Nephron progenitor cell (in vitro differentiated cells): ENCODE measurements at regions not wholly inside any gene's neighbourhood (a gene's known extent, or its start where the extent isn't known, plus 50 kb on each side); places are given as distances from the start of the nearest gene placed in this dataset.

Experiments
- DNase-seq: peaks from one replicate; pipeline ENCODE4 v3.0.0; 2021
- H3K27ac Mint-ChIP-seq: 2 replicates; pipeline ENCODE4 v1.8.0; 2021; ENCODE audit warnings: mild to moderate bottlenecking, moderate library complexity, mixed read lengths
- H3K27me3 Mint-ChIP-seq: 2 replicates; pipeline ENCODE4 v1.8.0; 2021; ENCODE audit warnings: mild to moderate bottlenecking, low read depth, mixed read lengths; ENCODE audit not compliant: poor library complexity
- H3K36me3 Mint-ChIP-seq: 2 replicates; pipeline ENCODE4 v1.8.0; 2021; ENCODE audit warnings: low read depth, mixed read lengths
- H3K4me1 Mint-ChIP-seq: 2 replicates; pipeline ENCODE4 v1.8.0; 2021; ENCODE audit warnings: mixed read lengths
- H3K4me3 Mint-ChIP-seq: 2 replicates; pipeline ENCODE4 v1.8.0; 2021; ENCODE audit warnings: mild to moderate bottlenecking, moderate library complexity, mixed read lengths
- H3K9me3 Mint-ChIP-seq: 2 replicates; pipeline ENCODE4 v1.8.0; 2021; ENCODE audit warnings: mild to moderate bottlenecking, moderate library complexity, mixed read lengths
- TF ChIP-seq, protein P1 (sequence below): fragments of 200-600 bp; sonication (generic); IDR thresholded peaks from 2 replicates; pipeline ENCODE4 v1.5.0; 2021; ENCODE audit warnings: antibody characterized with exemption

DNA sequence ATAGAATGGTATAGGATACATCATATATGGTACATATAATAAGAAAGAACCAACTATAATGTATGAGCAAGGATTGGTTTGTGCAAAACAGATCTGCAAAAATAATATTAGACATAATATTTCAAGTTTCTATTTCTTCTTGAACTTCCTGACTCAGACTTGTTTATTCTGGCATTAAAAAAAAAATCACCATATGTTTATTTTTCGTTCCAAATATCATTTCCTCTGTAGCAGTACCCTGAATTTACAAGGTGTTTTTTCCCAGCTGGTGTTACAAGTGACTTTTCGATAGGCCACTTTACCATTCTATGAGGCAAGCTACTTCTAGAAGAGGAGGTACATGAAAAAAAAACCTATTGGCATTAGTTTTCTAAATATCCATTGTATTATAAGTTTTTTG, 785.0 kb downstream of the PDCD6IP start:
- no peak for DNase-seq
- Mint-ChIP-seq H3K27me3 (no peaks in the 10 kb centered on the region), H3K4me3 (no peak overlapping the region), H3K4me1 (no peaks in the 10 kb centered on the region), H3K27ac (no peak overlapping the region), H3K9me3 (peaks cover 24% of the 10 kb centered on the region), H3K36me3 (no peaks in the 10 kb centered on the region)
- TF ChIP-seq, protein P1, sequence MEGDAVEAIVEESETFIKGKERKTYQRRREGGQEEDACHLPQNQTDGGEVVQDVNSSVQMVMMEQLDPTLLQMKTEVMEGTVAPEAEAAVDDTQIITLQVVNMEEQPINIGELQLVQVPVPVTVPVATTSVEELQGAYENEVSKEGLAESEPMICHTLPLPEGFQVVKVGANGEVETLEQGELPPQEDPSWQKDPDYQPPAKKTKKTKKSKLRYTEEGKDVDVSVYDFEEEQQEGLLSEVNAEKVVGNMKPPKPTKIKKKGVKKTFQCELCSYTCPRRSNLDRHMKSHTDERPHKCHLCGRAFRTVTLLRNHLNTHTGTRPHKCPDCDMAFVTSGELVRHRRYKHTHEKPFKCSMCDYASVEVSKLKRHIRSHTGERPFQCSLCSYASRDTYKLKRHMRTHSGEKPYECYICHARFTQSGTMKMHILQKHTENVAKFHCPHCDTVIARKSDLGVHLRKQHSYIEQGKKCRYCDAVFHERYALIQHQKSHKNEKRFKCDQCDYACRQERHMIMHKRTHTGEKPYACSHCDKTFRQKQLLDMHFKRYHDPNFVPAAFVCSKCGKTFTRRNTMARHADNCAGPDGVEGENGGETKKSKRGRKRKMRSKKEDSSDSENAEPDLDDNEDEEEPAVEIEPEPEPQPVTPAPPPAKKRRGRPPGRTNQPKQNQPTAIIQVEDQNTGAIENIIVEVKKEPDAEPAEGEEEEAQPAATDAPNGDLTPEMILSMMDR, result no peak

DNA sequence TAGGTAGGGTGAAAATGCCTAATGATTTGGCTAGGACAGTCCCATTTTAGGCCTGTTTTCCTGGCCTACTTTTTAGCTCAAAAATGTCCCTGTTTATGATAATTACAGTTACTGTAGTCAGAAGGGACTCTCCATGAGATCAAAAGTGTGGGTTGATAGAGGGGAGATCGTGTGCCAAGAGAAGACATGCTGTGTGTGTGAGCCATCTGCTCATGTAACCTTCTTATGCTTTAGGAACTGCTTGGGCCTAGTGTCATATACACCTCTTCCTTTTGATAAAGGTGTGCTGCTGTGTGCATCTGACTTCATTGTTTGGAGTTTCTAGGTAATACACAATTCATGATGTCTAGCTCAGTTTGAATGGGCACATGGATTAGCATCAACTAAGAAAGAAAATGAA, 786.5 kb downstream of the PDCD6IP start:
- TF ChIP-seq, protein P1, result no peak
- H3K27me3 Mint-ChIP-seq, result no peaks in the 10 kb centered on the region
- H3K4me3 Mint-ChIP-seq, result no peak overlapping the region
- peaks cover 38% of the 10 kb centered on the region for H3K9me3 Mint-ChIP-seq
- no peaks in the 10 kb centered on the region for H3K4me1 Mint-ChIP-seq
- DNase-seq, result no peak
- no peak overlapping the region for H3K27ac Mint-ChIP-seq
- H3K36me3 Mint-ChIP-seq, result no peaks in the 10 kb centered on the region

DNA sequence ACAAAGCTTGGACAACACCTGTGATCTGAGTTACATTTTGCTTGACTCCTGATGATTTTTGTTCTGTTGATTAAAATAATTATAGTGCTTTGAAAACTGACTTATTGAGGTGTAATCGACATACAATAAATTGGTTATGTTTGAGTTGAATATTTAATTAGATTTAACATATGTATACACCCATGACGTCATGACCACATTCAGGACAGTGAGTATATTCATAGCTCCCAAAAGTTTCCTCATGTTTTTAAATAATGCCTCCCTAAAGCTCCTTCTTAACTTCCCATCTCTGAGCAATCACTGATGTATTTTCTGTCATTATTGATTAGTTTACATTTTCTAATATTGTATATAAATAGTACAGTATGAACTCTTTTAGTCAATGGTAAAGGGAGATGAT, 801.2 kb downstream of the PDCD6IP start:
- Mint-ChIP-seq H3K27ac (no peak overlapping the region), H3K27me3 (no peaks in the 10 kb centered on the region), H3K4me1 (peaks cover 3% of the 10 kb centered on the region), H3K9me3 (peaks cover 21% of the 10 kb centered on the region), H3K36me3 (no peaks in the 10 kb centered on the region), H3K4me3 (no peak overlapping the region)
- TF ChIP-seq, protein P1, result no peak
- DNase-seq, result no peak

DNA sequence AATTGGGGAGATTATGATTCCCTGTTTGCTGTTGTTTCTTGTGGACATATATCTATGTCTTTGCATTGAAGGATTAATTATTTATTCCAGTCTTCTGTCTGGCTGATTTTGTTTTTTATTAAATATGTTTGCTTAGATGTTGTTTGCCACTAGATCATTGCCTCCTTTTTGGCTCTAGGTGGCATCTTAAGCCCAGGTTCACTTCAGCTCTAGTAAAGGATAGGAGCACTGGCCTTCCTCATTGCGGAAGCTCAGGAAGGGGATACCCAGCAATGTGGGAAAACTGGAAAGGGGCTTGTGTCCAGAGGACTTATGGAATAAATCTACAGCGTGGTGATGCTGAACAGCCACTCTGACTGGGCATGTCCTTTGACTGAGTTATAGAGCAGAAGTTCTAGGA, 821.6 kb downstream of the PDCD6IP start:
- TF ChIP-seq, protein P1, result no peak
- H3K4me1 Mint-ChIP-seq, result no peaks in the 10 kb centered on the region
- H3K36me3 Mint-ChIP-seq, result peaks cover 15% of the 10 kb centered on the region
- peaks cover 68% of the 10 kb centered on the region for H3K9me3 Mint-ChIP-seq
- H3K27me3 Mint-ChIP-seq, result no peaks in the 10 kb centered on the region
- H3K4me3 Mint-ChIP-seq, result no peak overlapping the region
- no peak for DNase-seq
- H3K27ac Mint-ChIP-seq, result no peak overlapping the region

DNA sequence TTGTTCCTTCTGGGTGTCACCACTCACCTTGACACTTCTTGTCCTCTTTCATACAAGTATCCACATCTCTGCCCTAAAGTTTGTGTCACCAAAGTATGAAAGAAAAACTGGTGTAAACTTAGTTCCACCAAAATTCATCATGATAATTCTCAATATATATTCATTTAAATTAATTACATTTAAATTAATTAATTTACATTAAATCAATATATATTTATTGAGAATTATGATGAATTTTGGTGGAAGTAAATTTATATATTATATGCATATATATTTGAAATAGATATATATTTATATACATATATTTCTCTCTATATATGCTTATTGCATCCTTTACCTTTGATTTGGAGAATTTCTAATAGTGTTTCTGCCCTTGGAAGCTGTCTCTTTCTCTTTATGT, 828.3 kb downstream of the PDCD6IP start:
- Mint-ChIP-seq H3K27ac (no peak overlapping the region), H3K27me3 (no peaks in the 10 kb centered on the region), H3K4me1 (peaks cover 7% of the 10 kb centered on the region), H3K9me3 (peaks cover 21% of the 10 kb centered on the region), H3K36me3 (no peaks in the 10 kb centered on the region), H3K4me3 (no peak overlapping the region)
- TF ChIP-seq, protein P1, result no peak
- no peak for DNase-seq

DNA sequence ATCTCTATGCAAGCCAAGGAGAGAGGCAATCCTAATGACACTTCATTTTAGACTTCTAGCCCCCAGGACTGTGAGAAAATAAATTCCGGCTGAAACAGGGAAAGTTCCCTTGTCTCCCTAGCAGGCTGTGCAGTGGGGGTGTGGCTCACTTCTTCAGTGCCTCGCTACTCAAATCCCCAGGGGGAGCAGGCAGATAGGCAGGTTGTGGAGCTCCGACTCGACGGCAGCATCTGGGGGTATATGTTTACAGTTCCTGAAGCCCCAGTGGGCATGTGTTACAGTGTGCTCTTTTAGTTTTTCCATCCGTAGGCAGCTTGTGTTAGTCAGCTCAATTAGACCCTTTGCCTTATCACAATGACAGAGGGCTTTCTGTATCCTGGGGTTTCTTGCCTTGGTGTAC, 836.5 kb downstream of the PDCD6IP start:
- TF ChIP-seq, protein P1, result no peak
- Mint-ChIP-seq H3K9me3 (no peaks in the 10 kb centered on the region), H3K4me1 (peaks cover 5% of the 10 kb centered on the region), H3K27me3 (no peaks in the 10 kb centered on the region), H3K4me3 (no peak overlapping the region), H3K36me3 (no peaks in the 10 kb centered on the region), H3K27ac (no peak overlapping the region)
- no peak for DNase-seq
